K562 (cell line): ENCODE measurements at regions not wholly inside any gene's neighbourhood (a gene's known extent, or its start where the extent isn't known, plus 50 kb on each side); places are given as distances from the start of the nearest gene placed in this dataset.

Source experiments
- MAFF ChIP-seq: IDR thresholded peaks from 2 replicates; pipeline ENCODE4 v1.6.1; 2012; ENCODE audit warnings: low read length, improper control_type of control experiment
- PTTG1 ChIP-seq: fragments of 450-650 bp; IDR thresholded peaks from 2 replicates; pipeline ENCODE4 v1.6.1; 2016; ENCODE audit warnings: low read depth, mild to moderate bottlenecking, missing genetic modification characterization, missing compliant biosample characterization
- PYGO2 ChIP-seq: fragments of 450-650 bp; IDR thresholded peaks from 2 replicates; pipeline ENCODE4 v1.6.1; 2016; ENCODE audit warnings: mild to moderate bottlenecking, missing genetic modification characterization, moderate library complexity, missing compliant biosample characterization
- RBFOX2 ChIP-seq: fragments of 200-400 bp; formaldehyde crosslinking; IDR thresholded peaks from 2 replicates; pipeline ENCODE4 v1.6.1; 2017; ENCODE audit warnings: low read depth, mild to moderate bottlenecking, low read length, moderate library complexity
- TAF1 ChIP-seq: IDR thresholded peaks from 2 replicates; pipeline ENCODE4 v1.6.1; 2011; ENCODE audit warnings: mild to moderate bottlenecking, low read length, moderate library complexity; ENCODE audit not compliant: insufficient read depth, control insufficient read depth, severe bottlenecking; ENCODE audit errors: extremely low read depth
- ZNF121 ChIP-seq: sonication (generic); formaldehyde crosslinking; conservative IDR thresholded peaks from 2 replicates; pipeline ENCODE4 v1.8.0; 2022; ENCODE audit warnings: missing genetic modification reagents
- TF ChIP-seq, protein P1 (sequence below), 3 experiments: IDR thresholded peaks in 2 of 3; conservative IDR thresholded peaks in 1 of 3; 2 replicates each; pipeline ENCODE4 v1.5.1; 2011 to 2012; ENCODE audit warnings: low read length in 3 of 3, mild to moderate bottlenecking in 3 of 3, control low read depth in 2 of 3, improper control_type of control experiment in 1 of 3, inconsistent platforms in 1 of 3, low read depth in 1 of 3, mixed read lengths in 1 of 3, moderate library complexity in 1 of 3; ENCODE audit not compliant: insufficient read depth in 2 of 3
- TF ChIP-seq, protein P2 (sequence below): IDR thresholded peaks from 2 replicates; pipeline ENCODE4 v1.6.1; 2014; ENCODE audit warnings: antibody characterized with exemption
- TF ChIP-seq, protein P3 (sequence below): sonication (generic); formaldehyde crosslinking; IDR thresholded peaks from 2 replicates; pipeline ENCODE4 v1.8.0; 2022; ENCODE audit warnings: mild to moderate bottlenecking, missing genetic modification reagents
- TF ChIP-seq, protein P4 (sequence below): fragments of 250-450 bp; sonication (Bioruptor Pico); IDR thresholded peaks from 2 replicates; pipeline ENCODE4 v1.5.0; 2021

DNA sequence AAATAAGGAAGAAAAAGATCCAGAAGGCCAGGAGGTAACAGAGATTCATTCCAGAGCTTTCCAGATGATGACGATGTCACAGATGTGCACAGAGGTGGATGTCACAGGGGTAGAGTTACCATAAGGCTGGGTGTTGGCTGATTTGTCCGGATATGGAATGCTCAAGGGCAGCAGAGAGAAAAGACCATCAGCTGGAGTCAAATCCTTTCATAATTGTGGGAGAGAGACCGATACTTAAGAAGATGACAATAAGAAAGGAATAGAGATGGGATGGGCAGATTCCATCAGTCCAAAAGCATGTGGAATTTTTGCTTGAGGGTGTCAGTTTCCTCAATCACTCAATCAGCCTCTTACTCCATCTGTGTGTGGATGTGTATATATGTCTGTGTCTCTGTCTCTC is 150.4 kb downstream of the CENPC start:
- TF ChIP-seq PTTG1 (tag) = no peak
- TF ChIP-seq, protein P1, sequence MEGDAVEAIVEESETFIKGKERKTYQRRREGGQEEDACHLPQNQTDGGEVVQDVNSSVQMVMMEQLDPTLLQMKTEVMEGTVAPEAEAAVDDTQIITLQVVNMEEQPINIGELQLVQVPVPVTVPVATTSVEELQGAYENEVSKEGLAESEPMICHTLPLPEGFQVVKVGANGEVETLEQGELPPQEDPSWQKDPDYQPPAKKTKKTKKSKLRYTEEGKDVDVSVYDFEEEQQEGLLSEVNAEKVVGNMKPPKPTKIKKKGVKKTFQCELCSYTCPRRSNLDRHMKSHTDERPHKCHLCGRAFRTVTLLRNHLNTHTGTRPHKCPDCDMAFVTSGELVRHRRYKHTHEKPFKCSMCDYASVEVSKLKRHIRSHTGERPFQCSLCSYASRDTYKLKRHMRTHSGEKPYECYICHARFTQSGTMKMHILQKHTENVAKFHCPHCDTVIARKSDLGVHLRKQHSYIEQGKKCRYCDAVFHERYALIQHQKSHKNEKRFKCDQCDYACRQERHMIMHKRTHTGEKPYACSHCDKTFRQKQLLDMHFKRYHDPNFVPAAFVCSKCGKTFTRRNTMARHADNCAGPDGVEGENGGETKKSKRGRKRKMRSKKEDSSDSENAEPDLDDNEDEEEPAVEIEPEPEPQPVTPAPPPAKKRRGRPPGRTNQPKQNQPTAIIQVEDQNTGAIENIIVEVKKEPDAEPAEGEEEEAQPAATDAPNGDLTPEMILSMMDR (IDR thresholded peaks at IDR 0.05 in 2 of 3, conservative IDR thresholded peaks at IDR 0.05 in 1 of 3; ENCODE audit: insufficient read depth in 2 of 3, low read depth in 1 of 3, low read length in 3 of 3) = no peak
- no peak for TF ChIP-seq ZNF121 (CRISPR knock-in tag)
- TF ChIP-seq PYGO2 = no peak
- TF ChIP-seq, protein P2, sequence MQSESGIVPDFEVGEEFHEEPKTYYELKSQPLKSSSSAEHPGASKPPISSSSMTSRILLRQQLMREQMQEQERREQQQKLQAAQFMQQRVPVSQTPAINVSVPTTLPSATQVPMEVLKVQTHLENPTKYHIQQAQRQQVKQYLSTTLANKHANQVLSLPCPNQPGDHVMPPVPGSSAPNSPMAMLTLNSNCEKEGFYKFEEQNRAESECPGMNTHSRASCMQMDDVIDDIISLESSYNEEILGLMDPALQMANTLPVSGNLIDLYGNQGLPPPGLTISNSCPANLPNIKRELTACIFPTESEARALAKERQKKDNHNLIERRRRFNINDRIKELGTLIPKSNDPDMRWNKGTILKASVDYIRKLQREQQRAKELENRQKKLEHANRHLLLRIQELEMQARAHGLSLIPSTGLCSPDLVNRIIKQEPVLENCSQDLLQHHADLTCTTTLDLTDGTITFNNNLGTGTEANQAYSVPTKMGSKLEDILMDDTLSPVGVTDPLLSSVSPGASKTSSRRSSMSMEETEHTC = no peak
- TF ChIP-seq, protein P3, sequence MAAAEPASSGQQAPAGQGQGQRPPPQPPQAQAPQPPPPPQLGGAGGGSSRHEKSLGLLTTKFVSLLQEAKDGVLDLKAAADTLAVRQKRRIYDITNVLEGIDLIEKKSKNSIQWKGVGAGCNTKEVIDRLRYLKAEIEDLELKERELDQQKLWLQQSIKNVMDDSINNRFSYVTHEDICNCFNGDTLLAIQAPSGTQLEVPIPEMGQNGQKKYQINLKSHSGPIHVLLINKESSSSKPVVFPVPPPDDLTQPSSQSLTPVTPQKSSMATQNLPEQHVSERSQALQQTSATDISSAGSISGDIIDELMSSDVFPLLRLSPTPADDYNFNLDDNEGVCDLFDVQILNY (CRISPR knock-in tag) = no peak
- TF ChIP-seq, protein P4, sequence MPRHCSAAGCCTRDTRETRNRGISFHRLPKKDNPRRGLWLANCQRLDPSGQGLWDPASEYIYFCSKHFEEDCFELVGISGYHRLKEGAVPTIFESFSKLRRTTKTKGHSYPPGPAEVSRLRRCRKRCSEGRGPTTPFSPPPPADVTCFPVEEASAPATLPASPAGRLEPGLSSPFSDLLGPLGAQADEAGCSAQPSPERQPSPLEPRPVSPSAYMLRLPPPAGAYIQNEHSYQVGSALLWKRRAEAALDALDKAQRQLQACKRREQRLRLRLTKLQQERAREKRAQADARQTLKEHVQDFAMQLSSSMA (CRISPR knock-in tag) = no peak
- no peak for TF ChIP-seq TAF1
- TF ChIP-seq MAFF = no peak
- TF ChIP-seq RBFOX2 = no peak
